H1 (cell line): ENCODE measurements at regions not wholly inside any gene's neighbourhood (a gene's known extent, or its start where the extent isn't known, plus 50 kb on each side); places are given as distances from the start of the nearest gene placed in this dataset.

Source experiments
- CTCF ChIA-PET: fragments of 300-600 bp; sonication (Branson Sonifier 250); formaldehyde crosslinking; loops from one replicate; lab custom pipeline; 2021; ENCODE audit not compliant: partially characterized antibody; lab: Charles Lee
- POLR2A ChIA-PET: fragments of 300-600 bp; sonication (Branson Sonifier 250); formaldehyde crosslinking; loops from one replicate; lab custom pipeline; 2021; ENCODE audit warnings: inconsistent platforms; ENCODE audit not compliant: partially characterized antibody; lab: Charles Lee
- DNase-seq, 2 experiments: peaks; one replicate each; pipeline versions ENCODE4 v3.0.0 to v3.0.0-alpha.2; 2010 to 2022; ENCODE audit warnings: low spot score in 2 of 2, low read depth in 1 of 2, mixed read lengths in 1 of 2
- FAIRE-seq: peaks from 2 replicates; lab custom pipeline; 2011; peaks lifted over from hg19 to GRCh38; lab: Jason Lieb, UNC
- H2AFZ ChIP-seq: 2 replicates; pipeline ENCODE4 v1.8.1; 2012; ENCODE audit warnings: low read length, inconsistent platforms
- H2AK5ac ChIP-seq: 2 replicates; pipeline ENCODE4 v1.6.1; 2013; ENCODE audit warnings: low read depth, low read length
- H2BK120ac ChIP-seq: replicated peaks from 2 replicates; pipeline ENCODE3; 2013; ENCODE audit warnings: low read depth, low read length, inconsistent platforms
- H2BK12ac ChIP-seq: 2 replicates; pipeline ENCODE4 v1.6.1; 2013; ENCODE audit warnings: low read depth, low read length
- H2BK15ac ChIP-seq: 2 replicates; pipeline ENCODE4 v1.6.1; 2013; ENCODE audit warnings: low read length
- H2BK20ac ChIP-seq: 2 replicates; pipeline ENCODE4 v1.6.1; 2013; ENCODE audit warnings: low read length
- H2BK5ac ChIP-seq: 2 replicates; pipeline ENCODE4 v1.6.1; 2013; ENCODE audit warnings: low read depth, low read length
- H3K14ac ChIP-seq: 2 replicates; pipeline ENCODE4 v1.6.1; 2013; ENCODE audit warnings: inconsistent platforms; ENCODE audit not compliant: insufficient read length
- H3K18ac ChIP-seq: 2 replicates; pipeline ENCODE4 v1.6.1; 2013; ENCODE audit warnings: low read length; ENCODE audit errors: extremely low read depth
- H3K23ac ChIP-seq: 2 replicates; pipeline ENCODE4 v1.6.1; 2013; ENCODE audit warnings: inconsistent platforms; ENCODE audit not compliant: insufficient read length
- H3K23me2 ChIP-seq: 2 replicates; pipeline ENCODE4 v1.6.1; 2013; ENCODE audit warnings: low read depth, low read length
- H3K27ac ChIP-seq: 2 replicates; pipeline ENCODE4 v1.6.1; 2011; ENCODE audit warnings: low read depth, low read length, inconsistent platforms
- H3K27me3 ChIP-seq, 4 experiments: replicated peaks in 1 of 4; 1 replicate in 1 of 4; 2 replicates in 3 of 4; pipeline versions ENCODE4 v1.6.1 to v1.8.1; 2011 to 2013; ENCODE audit warnings: low read length in 3 of 4, mild to moderate bottlenecking in 3 of 4, inconsistent platforms in 2 of 4, mixed read lengths in 2 of 4, moderate library complexity in 1 of 4; ENCODE audit not compliant: control insufficient read depth in 3 of 4, insufficient read depth in 3 of 4; ENCODE audit errors: extremely low read depth in 1 of 4
- H3K36me3 ChIP-seq, 4 experiments: 2 replicates each; pipeline versions ENCODE4 v1.6.1 to v1.8.1; 2011 to 2013; ENCODE audit warnings: mild to moderate bottlenecking in 4 of 4, low read length in 3 of 4, moderate library complexity in 2 of 4, control low read depth in 1 of 4, inconsistent platforms in 1 of 4; ENCODE audit not compliant: insufficient read depth in 4 of 4, control insufficient read depth in 2 of 4
- H3K4ac ChIP-seq: replicated peaks from 2 replicates; pipeline ENCODE3; 2013; ENCODE audit warnings: low read length, low read depth, mixed read lengths, inconsistent platforms; ENCODE audit not compliant: insufficient read length
- H3K4me1 ChIP-seq, 4 experiments: replicated peaks in 1 of 4; 1 replicate in 1 of 4; 2 replicates in 3 of 4; pipeline versions ENCODE4 v1.6.1 to v1.8.1; 2011 to 2013; ENCODE audit warnings: low read length in 3 of 4, inconsistent platforms in 2 of 4, mixed read lengths in 1 of 4; ENCODE audit not compliant: insufficient read depth in 4 of 4, control insufficient read depth in 3 of 4
- H3K4me2 ChIP-seq, 2 experiments: 2 replicates each; pipeline versions ENCODE4 v1.6.1 to v1.8.1; 2011 to 2013; ENCODE audit warnings: low read depth in 2 of 2, low read length in 2 of 2, control low read depth in 1 of 2, inconsistent platforms in 1 of 2, mild to moderate bottlenecking in 1 of 2; ENCODE audit not compliant: insufficient read depth in 1 of 2
- H3K4me3 ChIP-seq, 4 experiments: fragments of 200-600, 300-600 bp in 1 of 4; sonication (generic), shearing (Covaris generic), sonication (Bioruptor Twin) in 1 of 4; 2 replicates each; pipeline versions ENCODE4 v1.5.1 to v1.8.1; 2011 to 2016; ENCODE audit warnings: low read length in 4 of 4, low read depth in 3 of 4, control low read depth in 2 of 4, inconsistent platforms in 2 of 4, mild to moderate bottlenecking in 2 of 4, mixed read lengths in 1 of 4, moderate library complexity in 1 of 4; ENCODE audit not compliant: insufficient read depth in 2 of 4; ENCODE audit errors: extremely low read depth in 1 of 4
- H3K56ac ChIP-seq: replicated peaks from 2 replicates; pipeline ENCODE3; 2013; ENCODE audit warnings: low read depth, mild to moderate bottlenecking, mixed read lengths, low read length, inconsistent platforms; ENCODE audit not compliant: insufficient read length
- H3K79me1 ChIP-seq: 2 replicates; pipeline ENCODE4 v1.6.1; 2013; ENCODE audit warnings: low read depth, low read length, control low read depth
- H3K79me2 ChIP-seq, 2 experiments: 2 replicates each; pipeline versions ENCODE4 v1.6.1 to v1.8.1; 2012 to 2013; ENCODE audit warnings: low read length in 2 of 2, mild to moderate bottlenecking in 2 of 2, inconsistent platforms in 1 of 2; ENCODE audit not compliant: insufficient read depth in 2 of 2, control insufficient read depth in 1 of 2
- H3K9ac ChIP-seq, 4 experiments: replicated peaks in 1 of 4; 1 replicate in 1 of 4; 2 replicates in 3 of 4; pipeline versions ENCODE4 v1.6.1 to v1.8.1; 2011 to 2013; ENCODE audit warnings: low read depth in 3 of 4, low read length in 3 of 4, control low read depth in 2 of 4, mild to moderate bottlenecking in 2 of 4, moderate library complexity in 2 of 4, inconsistent platforms in 1 of 4; ENCODE audit errors: extremely low read depth in 1 of 4
- H3K9me3 ChIP-seq, 2 experiments: 2 replicates each; pipeline versions ENCODE4 v1.6.1 to v1.8.1; 2012 to 2013; ENCODE audit warnings: mild to moderate bottlenecking in 2 of 2, moderate library complexity in 2 of 2, control low read depth in 1 of 2, inconsistent platforms in 1 of 2, low read depth in 1 of 2, low read length in 1 of 2, mixed read lengths in 1 of 2; ENCODE audit not compliant: insufficient read depth in 2 of 2
- H4K20me1 ChIP-seq, 2 experiments: replicated peaks in 1 of 2; 2 replicates each; pipeline versions ENCODE3 to v1.8.1; 2011 to 2013; ENCODE audit warnings: inconsistent platforms in 2 of 2, low read length in 2 of 2, mild to moderate bottlenecking in 1 of 2; ENCODE audit not compliant: insufficient read depth in 2 of 2, control insufficient read depth in 1 of 2
- H4K5ac ChIP-seq: 2 replicates; pipeline ENCODE4 v1.6.1; 2013; ENCODE audit warnings: low read length, low read depth, mixed read lengths, inconsistent platforms; ENCODE audit not compliant: insufficient read length
- H4K8ac ChIP-seq: 2 replicates; pipeline ENCODE4 v1.8.0; 2013; ENCODE audit warnings: mild to moderate bottlenecking, moderate library complexity, low read length, inconsistent platforms; ENCODE audit not compliant: insufficient read depth; ENCODE audit errors: extremely low read depth
- H4K91ac ChIP-seq: replicated peaks from 2 replicates; pipeline ENCODE3; 2013; ENCODE audit warnings: low read length, mixed read lengths, inconsistent platforms; ENCODE audit not compliant: insufficient read length
- ASH2L ChIP-seq: fragments of 200-600, 300-600 bp; sonication (generic); IDR thresholded peaks from one replicate; pipeline ENCODE4 v1.7.1; 2017; ENCODE audit warnings: low read length
- CBX8 ChIP-seq: fragments of 300-800, 300-1000 bp; sonication (generic); IDR thresholded peaks from 2 replicates; pipeline ENCODE4 v1.7.1; 2016; ENCODE audit warnings: low read depth, low read length, borderline replicate concordance
- GTF2F1 ChIP-seq: IDR thresholded peaks from 2 replicates; pipeline ENCODE4 v1.6.1; 2012; ENCODE audit warnings: low read depth, low read length, improper control_type of control experiment, borderline replicate concordance
- WGBS, 2 experiments: shearing (Covaris generic) in 1 of 2; methylation state at CpG; one replicate each; pipeline versions ENCODE4 v1.1.6 to v1.1.7; 2013 to 2015; ENCODE audit warnings: low lambda C conversion rate in 2 of 2, mixed read lengths in 2 of 2, inconsistent platforms in 1 of 2, low coverage in 1 of 2, missing lambda C conversion rate in 1 of 2; ENCODE audit not compliant: insufficient replicate concordance in 2 of 2, insufficient coverage in 1 of 2, insufficient read length in 1 of 2; ENCODE audit errors: extremely low coverage in 1 of 2, missing lambda C conversion rate in 1 of 2; 5-methylcytosine and 5-hydroxymethylcytosine counted together

DNA sequence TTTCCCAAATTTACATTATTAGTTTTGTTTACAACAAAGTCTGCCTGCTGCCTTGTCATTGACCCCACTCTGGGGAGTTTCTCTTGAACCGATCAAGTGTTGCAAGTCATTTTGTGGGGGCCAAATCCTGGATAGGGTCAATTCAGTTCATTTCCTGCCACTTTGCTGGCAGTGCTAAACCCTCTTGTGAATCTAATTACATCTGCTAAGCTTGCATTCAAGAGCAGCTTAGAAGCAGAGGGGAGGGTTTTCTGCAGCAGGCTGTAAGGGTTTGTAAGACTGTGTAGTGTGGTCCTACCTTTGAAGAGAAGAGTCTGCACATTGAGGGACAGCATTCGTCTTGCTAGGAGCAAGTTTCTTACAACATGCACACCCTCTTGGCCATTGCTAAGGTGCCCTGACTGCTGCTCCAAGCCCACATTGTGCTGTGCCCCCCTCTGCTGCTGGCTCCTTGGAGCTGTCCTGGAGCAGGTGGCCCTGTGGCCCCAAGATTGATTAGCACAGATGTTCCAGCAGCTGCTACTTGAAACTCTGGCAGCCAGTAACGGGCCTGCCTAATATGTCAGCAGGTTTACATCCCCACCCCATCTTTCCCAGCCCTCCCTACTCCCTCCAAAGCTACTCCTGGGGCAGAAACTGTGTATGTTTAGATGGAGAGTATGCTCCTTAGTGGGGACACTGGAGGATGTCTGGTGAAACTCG lies 174.5 kb upstream of the USP9Y start:
- Histone ChIP-seq H3K23me2 (no peaks in the 10 kb centered on the region), H2BK120ac (no peak overlapping the region), H2BK5ac (no peak overlapping the region), H3K18ac (no peak overlapping the region), H3K9me3 (peaks cover 0 to 4% of the 10 kb centered on the region in 2 experiments; a peak in 1 of 4 replicates), H3K9ac (no peak overlapping the region), H4K20me1 (no peaks in the 10 kb centered on the region), H4K8ac (no peak overlapping the region), H4K5ac (no peak overlapping the region), H3K4me1 (no peaks in the 10 kb centered on the region), H3K4ac (no peak overlapping the region), H3K27ac (no peak overlapping the region), H3K79me2 (no peaks in the 10 kb centered on the region), H2BK20ac (no peak overlapping the region), H3K14ac (no peak overlapping the region), H2AK5ac (no peak overlapping the region), H2BK12ac (no peak overlapping the region), H2BK15ac (no peak overlapping the region), H3K4me2 (no peak overlapping the region), H3K79me1 (no peaks in the 10 kb centered on the region), H3K36me3 (no peaks in the 10 kb centered on the region), H3K4me3 (no peak overlapping the region), H2AFZ (no peak overlapping the region), H3K56ac (no peak overlapping the region), H3K23ac (no peak overlapping the region), H3K27me3 (no peaks in the 10 kb centered on the region), H4K91ac (no peak overlapping the region)
- no peak for TF ChIP-seq ASH2L
- TF ChIP-seq GTF2F1 = no peak
- no peak for TF ChIP-seq CBX8
- no peak for FAIRE-seq
- ChIA-PET CTCF (no interaction called here), POLR2A (no interaction called here)
- no peak for DNase-seq
- WGBS, 2 experiments = 94% methylated on average over 2 of the region's 4 CpGs; no CpG with 5 or more reads in 1 of the 2 experiments
